OCI-LY3 (cell line): ENCODE measurements at regions not wholly inside any gene's neighbourhood (a gene's known extent, or its start where the extent isn't known, plus 50 kb on each side); places are given as distances from the start of the nearest gene placed in this dataset.
"Not testable (repeated sequence)": the region's sequence is repeated elsewhere in the genome, so short reads cannot be mapped to it uniquely, and the experiment has no call there.

Experiments used
- H2AFZ ChIP-seq: fragments of 200-600, 300-600 bp; shearing (Covaris generic); 2 replicates; pipeline ENCODE4 v1.6.0; 2014; ENCODE audit warnings: antibody characterized with exemption, low read depth, low read length
- H3K27ac ChIP-seq: fragments of 200-600, 300-600 bp; sonication (generic); 2 replicates; pipeline ENCODE4 v1.5.1; 2014; ENCODE audit warnings: mild to moderate bottlenecking, low read length, moderate library complexity, mixed read lengths
- H3K27me3 ChIP-seq: fragments of 200-600, 300-600 bp; sonication (generic); 2 replicates; pipeline ENCODE4 v1.6.1; 2014; ENCODE audit warnings: low read depth, low read length, mixed read lengths
- H3K36me3 ChIP-seq: fragments of 200-600, 300-600 bp; sonication (generic); replicated peaks from 2 replicates; pipeline ENCODE3; 2014; ENCODE audit warnings: low read depth, low read length, mixed read lengths
- H3K4me1 ChIP-seq: fragments of 300-600, 200-600 bp; sonication (generic); 2 replicates; pipeline ENCODE4 v1.6.1; 2014; ENCODE audit warnings: low read length, mixed read lengths
- H3K4me2 ChIP-seq: fragments of 200-600, 300-600 bp; sonication (generic); 2 replicates; pipeline ENCODE4 v1.6.1; 2014; ENCODE audit warnings: low read length, mixed read lengths
- H3K4me3 ChIP-seq: fragments of 300-600, 200-600 bp; sonication (generic); 2 replicates; pipeline ENCODE4 v1.5.1; 2014; ENCODE audit warnings: antibody characterized with exemption, mild to moderate bottlenecking, low read length, moderate library complexity
- H3K79me2 ChIP-seq: fragments of 300-600, 200-600 bp; shearing (Covaris generic); 2 replicates; pipeline ENCODE4 v1.6.1; 2014; ENCODE audit warnings: mild to moderate bottlenecking, low read length, mixed read lengths
- H3K9ac ChIP-seq: fragments of 300-600, 200-600 bp; shearing (Covaris generic); 2 replicates; pipeline ENCODE4 v1.6.0; 2014; ENCODE audit warnings: mild to moderate bottlenecking, low read length, moderate library complexity
- H3K9me3 ChIP-seq: fragments of 200-600, 300-600 bp; shearing (Covaris generic); 2 replicates; pipeline ENCODE4 v1.6.1; 2014; ENCODE audit warnings: low read length, mixed read lengths; ENCODE audit not compliant: insufficient read depth
- H4K20me1 ChIP-seq: fragments of 200-600, 300-600 bp; sonication (generic); 2 replicates; pipeline ENCODE4 v1.6.1; 2016; ENCODE audit warnings: low read length, mixed read lengths; ENCODE audit not compliant: insufficient read depth
- EZH2phosphoT487 ChIP-seq: fragments of 200-600 bp; shearing (Covaris generic); IDR thresholded peaks from 2 replicates; pipeline ENCODE4 v1.6.1; 2018; ENCODE audit warnings: antibody characterized with exemption, mixed run types, low read depth
- TF ChIP-seq, protein P1 (sequence below): fragments of 200-600, 300-600 bp; sonication (generic); IDR thresholded peaks from 2 replicates; pipeline ENCODE4 v1.5.1; 2014; ENCODE audit warnings: antibody characterized with exemption, low read length, low read depth

DNA sequence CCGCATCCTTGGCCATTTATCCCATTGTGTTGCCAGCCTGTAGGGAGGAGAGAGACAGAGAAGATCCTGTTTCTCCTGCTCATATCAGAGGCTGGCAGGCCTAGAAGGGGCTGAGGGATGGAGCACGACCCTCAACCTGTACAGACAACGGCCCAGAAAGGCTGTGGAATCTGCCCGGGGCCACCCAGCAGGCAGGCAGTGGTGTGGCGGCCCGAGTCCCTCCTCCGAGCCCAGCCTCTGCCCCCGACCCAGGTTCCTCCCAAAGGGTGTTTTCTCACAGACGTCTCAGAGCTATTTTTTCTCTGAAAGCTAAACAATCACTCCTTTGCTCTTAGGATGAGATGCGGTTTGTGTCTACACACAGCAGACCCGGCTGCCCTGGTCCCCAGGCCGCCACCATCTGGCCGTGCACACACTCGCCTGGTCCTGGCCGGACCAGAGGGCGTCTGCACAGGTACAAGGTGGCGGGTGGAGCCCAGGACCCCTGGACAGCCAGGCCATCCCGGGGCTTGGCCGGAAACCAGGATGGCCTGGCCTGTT is 69.3 kb downstream of the FOXL3 start:
- Histone ChIP-seq H3K36me3 (no peaks in the 10 kb centered on the region), H3K27me3 (no peaks in the 10 kb centered on the region), H2AFZ (no peak overlapping the region), H3K9ac (no peak overlapping the region), H3K4me2 (no peak overlapping the region), H3K9me3 (no peaks in the 10 kb centered on the region), H3K27ac (no peak overlapping the region), H4K20me1 (no peaks in the 10 kb centered on the region), H3K4me1 (no peaks in the 10 kb centered on the region), H3K79me2 (no peaks in the 10 kb centered on the region), H3K4me3 (no peak overlapping the region)
- TF ChIP-seq, protein P1, sequence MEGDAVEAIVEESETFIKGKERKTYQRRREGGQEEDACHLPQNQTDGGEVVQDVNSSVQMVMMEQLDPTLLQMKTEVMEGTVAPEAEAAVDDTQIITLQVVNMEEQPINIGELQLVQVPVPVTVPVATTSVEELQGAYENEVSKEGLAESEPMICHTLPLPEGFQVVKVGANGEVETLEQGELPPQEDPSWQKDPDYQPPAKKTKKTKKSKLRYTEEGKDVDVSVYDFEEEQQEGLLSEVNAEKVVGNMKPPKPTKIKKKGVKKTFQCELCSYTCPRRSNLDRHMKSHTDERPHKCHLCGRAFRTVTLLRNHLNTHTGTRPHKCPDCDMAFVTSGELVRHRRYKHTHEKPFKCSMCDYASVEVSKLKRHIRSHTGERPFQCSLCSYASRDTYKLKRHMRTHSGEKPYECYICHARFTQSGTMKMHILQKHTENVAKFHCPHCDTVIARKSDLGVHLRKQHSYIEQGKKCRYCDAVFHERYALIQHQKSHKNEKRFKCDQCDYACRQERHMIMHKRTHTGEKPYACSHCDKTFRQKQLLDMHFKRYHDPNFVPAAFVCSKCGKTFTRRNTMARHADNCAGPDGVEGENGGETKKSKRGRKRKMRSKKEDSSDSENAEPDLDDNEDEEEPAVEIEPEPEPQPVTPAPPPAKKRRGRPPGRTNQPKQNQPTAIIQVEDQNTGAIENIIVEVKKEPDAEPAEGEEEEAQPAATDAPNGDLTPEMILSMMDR: no peak
- TF ChIP-seq EZH2phosphoT487: no peak

DNA sequence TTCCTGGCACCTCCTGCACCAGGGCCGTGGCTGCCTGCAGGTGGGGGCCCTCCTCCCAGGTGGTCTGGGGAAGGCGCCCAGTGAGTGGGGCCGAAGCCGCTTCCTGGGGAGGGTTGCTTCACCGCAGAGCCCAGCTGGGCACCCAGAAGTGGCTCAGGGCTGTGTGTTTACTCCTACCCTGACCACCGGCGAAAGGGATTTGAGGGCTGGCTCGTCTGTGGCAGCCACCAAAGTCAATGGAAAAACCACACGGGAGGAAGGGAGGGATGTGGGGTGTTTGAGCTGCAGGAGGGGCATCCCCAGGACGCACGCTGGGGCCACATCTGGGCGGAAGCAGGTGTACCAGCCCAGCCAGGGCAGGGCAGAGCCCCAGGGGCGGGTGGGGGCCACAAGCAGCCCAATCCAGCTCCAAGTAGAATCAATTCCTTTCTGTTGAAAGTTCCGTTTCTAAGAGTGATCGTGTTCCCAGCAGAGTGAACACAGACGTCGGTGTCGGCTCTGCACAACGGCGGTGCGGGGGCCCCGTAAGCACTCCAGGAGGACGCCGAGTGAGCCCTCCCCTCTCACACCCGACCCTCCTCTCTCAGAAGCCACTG is 69.9 kb downstream of the FOXL3 start:
- no peak overlapping the region for H3K9ac ChIP-seq
- H3K4me3 ChIP-seq: no peak overlapping the region
- no peaks in the 10 kb centered on the region for H3K27me3 ChIP-seq
- no peaks in the 10 kb centered on the region for H4K20me1 ChIP-seq
- H3K4me2 ChIP-seq: no peak overlapping the region
- no peak for TF ChIP-seq EZH2phosphoT487
- TF ChIP-seq, protein P1: no peak
- no peaks in the 10 kb centered on the region for H3K4me1 ChIP-seq
- no peak overlapping the region for H3K27ac ChIP-seq
- H3K36me3 ChIP-seq: no peaks in the 10 kb centered on the region
- H3K79me2 ChIP-seq: no peaks in the 10 kb centered on the region
- H3K9me3 ChIP-seq: no peaks in the 10 kb centered on the region
- no peak overlapping the region for H2AFZ ChIP-seq

DNA sequence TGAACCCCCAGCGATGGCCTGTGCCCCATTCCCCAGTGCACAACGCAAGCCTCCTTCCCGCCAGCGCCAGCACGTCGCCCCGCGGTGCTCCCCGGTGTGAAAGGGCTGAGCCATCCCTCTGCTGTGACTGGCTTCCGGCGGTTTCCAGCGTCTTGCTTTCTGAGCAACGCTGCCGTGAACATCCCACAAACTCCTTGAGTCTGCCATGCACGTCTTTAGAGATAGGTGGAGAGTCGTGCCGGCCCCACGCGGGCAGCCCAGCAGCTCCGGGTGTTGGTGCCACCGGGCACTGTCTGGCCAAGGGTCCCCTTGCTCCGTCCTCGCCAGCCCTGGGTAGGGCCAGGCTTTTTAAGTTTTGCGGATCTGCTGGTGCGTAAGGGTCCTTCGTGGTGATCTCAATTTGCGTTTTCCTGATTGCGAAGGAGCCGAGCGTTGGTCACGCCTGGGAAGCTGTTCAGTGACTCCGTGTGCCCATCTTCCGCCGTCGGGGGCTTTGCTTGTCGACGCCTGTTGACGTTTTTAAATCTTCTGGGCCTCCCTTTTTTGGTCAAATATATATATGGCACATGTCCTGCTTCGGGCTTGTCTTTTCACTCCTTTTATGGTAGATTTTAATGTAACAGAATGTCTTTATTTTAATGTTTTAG is 70.6 kb downstream of the FOXL3 start:
- H3K79me2 ChIP-seq: no peaks in the 10 kb centered on the region
- H3K27ac ChIP-seq: no peak overlapping the region
- H4K20me1 ChIP-seq: no peaks in the 10 kb centered on the region
- no peaks in the 10 kb centered on the region for H3K4me1 ChIP-seq
- no peak overlapping the region for H3K4me3 ChIP-seq
- no peaks in the 10 kb centered on the region for H3K27me3 ChIP-seq
- H3K36me3 ChIP-seq: no peaks in the 10 kb centered on the region
- H3K4me2 ChIP-seq: no peak overlapping the region
- TF ChIP-seq, protein P1: no peak
- no peak for TF ChIP-seq EZH2phosphoT487
- H2AFZ ChIP-seq: no peak overlapping the region
- H3K9ac ChIP-seq: no peak overlapping the region
- H3K9me3 ChIP-seq: no peaks in the 10 kb centered on the region

DNA sequence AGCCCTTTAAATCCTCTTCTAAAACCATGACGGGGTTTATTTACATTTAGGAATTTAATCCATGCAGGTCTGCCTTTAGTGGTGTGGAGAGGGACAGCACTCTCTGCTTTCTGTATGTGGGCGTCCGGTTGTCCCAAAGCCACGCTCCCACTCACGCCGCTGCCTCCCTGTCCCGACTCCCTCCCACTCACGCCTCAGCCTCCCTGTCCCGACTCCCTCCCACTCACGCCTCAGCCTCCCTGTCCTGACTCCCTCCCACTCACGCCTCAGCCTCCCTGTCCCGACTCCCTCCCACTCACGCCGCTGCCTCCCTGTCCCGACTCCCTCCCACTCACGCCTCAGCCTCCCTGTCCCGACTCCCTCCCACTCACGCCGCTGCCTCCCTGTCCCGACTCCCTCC is 71.2 kb downstream of the FOXL3 start:
- not testable (repeated sequence) for H3K4me1 ChIP-seq, H3K4me2 ChIP-seq

More for the DNA sequence above, 71.2 kb downstream of the FOXL3 start:
- H3K9me3 ChIP-seq, H3K4me3 ChIP-seq, H3K27ac ChIP-seq, H3K27me3 ChIP-seq, H2AFZ ChIP-seq, H4K20me1 ChIP-seq, H3K36me3 ChIP-seq, H3K79me2 ChIP-seq, H3K9ac ChIP-seq: not testable (repeated sequence)
